CD4-positive, alpha-beta memory T cell (primary cell): ENCODE measurements at regions not wholly inside any gene's neighbourhood (a gene's known extent, or its start where the extent isn't known, plus 50 kb on each side); places are given as distances from the start of the nearest gene placed in this dataset.

Experiments
- CTCF ChIA-PET: fragments of 350-600 bp; sonication (Branson Sonifier 250); formaldehyde crosslinking; loops from one replicate; lab custom pipeline; 2021; ENCODE audit warnings: inconsistent platforms; ENCODE audit not compliant: partially characterized antibody; lab: Charles Lee
- POLR2A ChIA-PET: fragments of 350-600 bp; sonication (Branson Sonifier 250); formaldehyde crosslinking; loops from one replicate; lab custom pipeline; 2021; ENCODE audit not compliant: partially characterized antibody; lab: Charles Lee
- DNase-seq, 5 donors: peaks; one replicate each; pipeline versions ENCODE4 v3.0.0 to v3.0.0-alpha.2; 2020 to 2022; ENCODE audit warnings: mixed read lengths in 1 of 5
- H3K27ac ChIP-seq: one replicate; pipeline ENCODE4 v1.7.0; 2013; ENCODE audit warnings: low read depth, low read length
- H3K27me3 ChIP-seq: 2 replicates; pipeline ENCODE4 v1.7.0; 2013; ENCODE audit warnings: mild to moderate bottlenecking, low read length, moderate library complexity; ENCODE audit not compliant: insufficient read depth
- H3K36me3 ChIP-seq: 2 replicates; pipeline ENCODE4 v1.7.0; 2013; ENCODE audit warnings: mild to moderate bottlenecking, low read length, moderate library complexity; ENCODE audit not compliant: insufficient read depth
- H3K4me1 ChIP-seq: 2 replicates; pipeline ENCODE4 v1.7.0; 2013; ENCODE audit warnings: mild to moderate bottlenecking, low read length, moderate library complexity; ENCODE audit not compliant: insufficient read depth
- H3K4me3 ChIP-seq, 2 donors: one replicate each; pipeline ENCODE4 v1.7.0; 2013; ENCODE audit warnings: low read length in 2 of 2, mild to moderate bottlenecking in 1 of 2
- H3K9me3 ChIP-seq, 2 donors: one replicate each; pipeline ENCODE4 v1.7.0; 2013; ENCODE audit warnings: low read length in 2 of 2, control low read depth in 1 of 2; ENCODE audit not compliant: control insufficient read depth in 1 of 2
- H3K27ac Mint-ChIP-seq, 7 donors: one replicate each; pipeline ENCODE4 v1.8.0; 2020 to 2021; ENCODE audit warnings: mixed read lengths in 7 of 7, mild to moderate bottlenecking in 6 of 7, inconsistent platforms in 3 of 7, moderate library complexity in 3 of 7
- H3K27me3 Mint-ChIP-seq, 2 donors: one replicate each; pipeline ENCODE4 v1.8.0; 2020 to 2021; ENCODE audit warnings: mixed read lengths in 2 of 2
- H3K36me3 Mint-ChIP-seq, 2 donors: one replicate each; pipeline ENCODE4 v1.8.0; 2020 to 2021; ENCODE audit warnings: mixed read lengths in 2 of 2, inconsistent platforms in 1 of 2, mild to moderate bottlenecking in 1 of 2
- H3K4me1 Mint-ChIP-seq, 4 donors: one replicate each; pipeline ENCODE4 v1.8.0; 2020 to 2021; ENCODE audit warnings: mixed read lengths in 4 of 4, mild to moderate bottlenecking in 1 of 4
- H3K4me3 Mint-ChIP-seq, 8 donors: one replicate each; pipeline ENCODE4 v1.8.0; 2020 to 2021; ENCODE audit warnings: mixed read lengths in 8 of 8, mild to moderate bottlenecking in 7 of 8, moderate library complexity in 6 of 8, inconsistent platforms in 3 of 8
- H3K9me3 Mint-ChIP-seq, 8 donors: one replicate each; pipeline ENCODE4 v1.8.0; 2020 to 2021; ENCODE audit warnings: mixed read lengths in 8 of 8, mild to moderate bottlenecking in 5 of 8, inconsistent platforms in 3 of 8, moderate library complexity in 1 of 8
- intact Hi-C: fragments of 100-400 bp; cut with micrococcal nuclease; formaldehyde crosslinking; loops from one replicate; pipeline ENCODE4 v1.15.1; 2023

DNA sequence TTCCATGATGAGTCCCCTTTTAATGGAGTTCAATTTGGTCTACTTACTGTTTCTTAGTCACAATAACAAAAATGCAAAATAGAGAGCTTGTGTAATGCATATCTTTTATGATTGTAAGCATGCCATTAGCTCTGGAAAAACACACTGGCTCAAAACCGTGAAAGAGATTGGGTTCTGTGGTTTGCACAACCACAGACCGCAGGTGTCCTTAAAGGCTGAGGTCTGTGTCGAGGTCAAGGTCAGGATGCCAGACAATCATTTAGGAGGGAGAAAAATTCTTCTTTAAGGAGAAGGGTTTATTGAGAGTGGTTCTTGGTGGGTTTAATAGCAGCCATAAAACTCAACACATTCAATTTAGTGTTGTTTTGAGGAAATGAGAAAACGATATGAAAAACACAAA is 487.2 kb downstream of the GALR1 start:
- H3K36me3 Mint-ChIP-seq = no peaks in the 10 kb centered on the region
- ChIA-PET POLR2A (no interaction called here), CTCF (no interaction called here)
- no peak for DNase-seq
- intact Hi-C loops = no loop called here
- no peaks in the 10 kb centered on the region for H3K4me1 Mint-ChIP-seq
- no peaks in the 10 kb centered on the region for H3K36me3 ChIP-seq
- no peak overlapping the region for H3K4me3 ChIP-seq
- H3K9me3 Mint-ChIP-seq = no peaks in the 10 kb centered on the region
- H3K4me3 Mint-ChIP-seq = no peak overlapping the region
- H3K9me3 ChIP-seq = no peaks in the 10 kb centered on the region
- peaks cover 7 to 9% of the 10 kb centered on the region in 2 donors for H3K27me3 Mint-ChIP-seq
- H3K4me1 ChIP-seq = no peaks in the 10 kb centered on the region
- H3K27me3 ChIP-seq = no peaks in the 10 kb centered on the region
- no peak overlapping the region for H3K27ac ChIP-seq
- H3K27ac Mint-ChIP-seq = no peak overlapping the region

DNA sequence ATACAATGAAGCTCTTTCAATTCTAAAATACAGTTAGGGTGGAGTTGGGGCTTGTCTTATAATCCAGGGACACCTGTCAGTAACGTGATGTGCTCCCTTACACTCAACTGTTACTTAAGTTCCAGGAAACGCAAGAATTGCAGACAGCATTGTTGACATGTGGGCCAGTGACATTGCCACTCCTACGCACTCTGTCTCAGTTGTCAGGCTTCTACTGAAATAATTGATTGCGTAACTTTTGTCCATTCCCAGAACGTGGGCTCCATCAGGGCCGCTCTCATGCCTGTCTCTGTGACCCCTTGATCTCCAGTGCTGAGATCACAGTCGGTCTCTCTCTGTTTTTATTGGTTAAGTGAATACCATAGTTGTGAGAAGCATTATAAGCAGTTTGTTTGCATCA is 487.8 kb downstream of the GALR1 start:
- Mint-ChIP-seq H3K4me3 (no peak overlapping the region), H3K27me3 (peaks cover 7 to 9% of the 10 kb centered on the region in 2 donors), H3K36me3 (no peaks in the 10 kb centered on the region), H3K9me3 (no peaks in the 10 kb centered on the region), H3K4me1 (no peaks in the 10 kb centered on the region), H3K27ac (no peak overlapping the region)
- Histone ChIP-seq H3K36me3 (no peaks in the 10 kb centered on the region), H3K9me3 (no peaks in the 10 kb centered on the region), H3K4me3 (no peak overlapping the region), H3K27ac (no peak overlapping the region), H3K4me1 (no peaks in the 10 kb centered on the region), H3K27me3 (no peaks in the 10 kb centered on the region)
- POLR2A ChIA-PET = no interaction called here
- intact Hi-C loops = no loop called here
- CTCF ChIA-PET = no interaction called here
- DNase-seq = no peak

DNA sequence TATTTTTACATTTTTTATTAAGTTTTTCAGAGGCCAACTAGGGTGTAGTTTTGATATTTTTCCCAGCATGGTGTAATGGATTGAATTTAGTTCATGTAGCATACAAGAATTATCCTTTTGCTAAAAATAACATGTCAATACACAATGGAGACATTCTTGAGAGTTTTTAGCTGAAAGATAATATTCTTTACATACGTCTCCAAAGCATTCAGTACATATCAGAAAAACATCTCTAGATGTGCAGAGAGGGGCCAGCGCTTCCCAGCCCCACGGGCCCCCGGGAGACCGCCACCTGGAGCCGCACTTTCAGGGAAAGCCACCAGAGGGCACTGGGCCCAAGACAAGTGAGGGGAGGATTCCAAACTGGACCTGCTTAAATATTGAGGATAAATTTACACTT is 499.4 kb downstream of the GALR1 start:
- CTCF ChIA-PET = no interaction called here
- no peaks in the 10 kb centered on the region for H3K27me3 ChIP-seq
- H3K4me1 ChIP-seq = no peaks in the 10 kb centered on the region
- H3K9me3 ChIP-seq = no peaks in the 10 kb centered on the region
- H3K9me3 Mint-ChIP-seq = peaks cover 0 to 2% (median 0%) of the 10 kb centered on the region in 8 donors
- H3K36me3 ChIP-seq = no peaks in the 10 kb centered on the region
- peaks cover 1 to 8% of the 10 kb centered on the region in 2 donors for H3K27me3 Mint-ChIP-seq
- intact Hi-C loops = no loop called here
- H3K27ac ChIP-seq = no peak overlapping the region
- H3K4me3 ChIP-seq = no peak overlapping the region
- no peak overlapping the region for H3K4me3 Mint-ChIP-seq
- no peaks in the 10 kb centered on the region for H3K36me3 Mint-ChIP-seq
- no peak overlapping the region for H3K27ac Mint-ChIP-seq
- POLR2A ChIA-PET = no interaction called here
- H3K4me1 Mint-ChIP-seq = no peaks in the 10 kb centered on the region
- DNase-seq = no peak

DNA sequence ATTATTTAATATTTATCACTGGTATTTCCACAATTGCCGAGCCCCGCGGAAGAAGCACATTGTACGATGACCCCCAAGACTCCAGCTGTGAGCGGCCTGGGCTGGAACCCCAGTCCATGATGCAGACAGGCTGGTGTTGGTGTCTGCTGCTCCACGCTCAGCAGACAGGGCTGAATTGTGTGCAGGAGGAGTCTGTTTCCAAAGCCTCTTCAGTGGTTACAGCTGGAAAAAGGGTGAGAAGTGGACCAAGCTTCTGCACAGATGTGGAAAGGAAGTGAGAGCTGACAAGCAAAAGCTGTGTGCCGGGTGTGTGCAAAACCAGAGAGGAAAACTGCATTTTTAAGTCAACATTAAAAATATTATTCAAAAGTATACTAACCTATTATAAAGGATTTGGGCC is 500.4 kb downstream of the GALR1 start:
- Mint-ChIP-seq H3K9me3 (peaks cover 0 to 2% (median 0%) of the 10 kb centered on the region in 8 donors), H3K4me1 (no peaks in the 10 kb centered on the region), H3K36me3 (no peaks in the 10 kb centered on the region), H3K27me3 (peaks cover 1 to 8% of the 10 kb centered on the region in 2 donors), H3K27ac (no peak overlapping the region), H3K4me3 (no peak overlapping the region)
- no peaks in the 10 kb centered on the region for H3K4me1 ChIP-seq
- intact Hi-C loops = no loop called here
- no peaks in the 10 kb centered on the region for H3K9me3 ChIP-seq
- H3K36me3 ChIP-seq = no peaks in the 10 kb centered on the region
- no peaks in the 10 kb centered on the region for H3K27me3 ChIP-seq
- H3K4me3 ChIP-seq = no peak overlapping the region
- POLR2A ChIA-PET = no interaction called here
- DNase-seq = no peak
- H3K27ac ChIP-seq = no peak overlapping the region
- CTCF ChIA-PET = interaction anchor here (1.6 kb wide), 1 partner anchor 15 kb away, joined by 3 read pairs; no protein-coding TSS in a partner anchor

DNA sequence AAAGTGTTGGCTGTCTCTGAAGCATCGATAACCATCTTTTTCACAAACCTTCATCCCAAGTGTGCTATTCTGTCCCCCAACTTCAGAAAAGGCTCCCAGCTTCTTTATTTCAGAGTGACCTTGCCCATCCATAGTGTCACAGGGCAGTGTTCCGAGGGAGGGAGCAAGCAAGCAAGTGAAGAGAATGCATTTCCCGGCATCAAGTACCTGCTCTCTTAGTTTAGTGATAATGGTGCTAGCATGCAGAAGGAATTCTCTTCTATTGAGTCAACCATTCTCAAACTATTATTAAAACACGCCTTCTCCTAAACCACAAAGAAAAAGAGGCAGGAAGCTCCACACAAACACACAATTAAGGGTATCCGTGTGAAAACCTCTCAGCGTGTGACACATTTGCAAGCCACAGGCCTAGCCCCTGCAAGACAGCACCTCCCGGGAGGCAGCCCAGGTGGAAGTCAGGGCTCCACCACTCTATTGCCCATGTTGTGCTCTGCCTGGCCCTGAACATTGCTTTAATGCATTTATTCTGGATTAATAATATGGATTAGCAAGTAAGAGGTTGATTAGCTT is 504.9 kb downstream of the GALR1 start:
- Mint-ChIP-seq H3K4me1 (no peaks in the 10 kb centered on the region), H3K4me3 (no peak overlapping the region), H3K27ac (no peak overlapping the region), H3K36me3 (no peaks in the 10 kb centered on the region), H3K27me3 (peaks cover 1 to 5% of the 10 kb centered on the region in 2 donors), H3K9me3 (peaks cover 0 to 2% (median 0%) of the 10 kb centered on the region in 8 donors)
- ChIA-PET POLR2A (no interaction called here), CTCF (no interaction called here)
- Histone ChIP-seq H3K27me3 (no peaks in the 10 kb centered on the region), H3K4me1 (no peaks in the 10 kb centered on the region), H3K4me3 (no peak overlapping the region), H3K36me3 (no peaks in the 10 kb centered on the region), H3K9me3 (no peaks in the 10 kb centered on the region), H3K27ac (no peak overlapping the region)
- no peak for DNase-seq
- intact Hi-C loops = no loop called here

DNA sequence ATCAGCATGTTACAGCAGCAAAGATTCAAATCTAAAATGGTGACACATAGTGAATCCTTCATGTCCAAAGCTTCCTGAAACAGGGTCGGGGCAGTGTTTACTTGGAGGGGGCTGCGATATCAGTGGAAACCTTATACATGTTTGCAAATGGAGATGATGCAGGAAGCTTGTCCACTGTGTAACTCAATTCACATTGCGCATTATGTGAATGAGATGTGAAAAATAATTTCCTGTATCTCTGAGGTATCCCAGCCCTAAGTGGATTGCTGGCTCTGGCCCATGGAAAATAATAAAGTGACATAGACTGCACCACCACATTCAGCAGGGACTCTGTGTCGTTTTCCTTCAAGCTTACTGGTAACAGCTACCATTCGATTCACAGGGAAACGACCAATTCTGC is 505.5 kb downstream of the GALR1 start:
- peaks cover 0 to 2% (median 0%) of the 10 kb centered on the region in 8 donors for H3K9me3 Mint-ChIP-seq
- DNase-seq = no peak
- Histone ChIP-seq H3K4me1 (no peaks in the 10 kb centered on the region), H3K27me3 (no peaks in the 10 kb centered on the region), H3K9me3 (no peaks in the 10 kb centered on the region), H3K36me3 (no peaks in the 10 kb centered on the region), H3K4me3 (no peak overlapping the region), H3K27ac (no peak overlapping the region)
- H3K36me3 Mint-ChIP-seq = no peaks in the 10 kb centered on the region
- intact Hi-C loops = no loop called here
- no peaks in the 10 kb centered on the region for H3K4me1 Mint-ChIP-seq
- H3K4me3 Mint-ChIP-seq = no peak overlapping the region
- POLR2A ChIA-PET = no interaction called here
- no peak overlapping the region for H3K27ac Mint-ChIP-seq
- peaks cover 1 to 11% of the 10 kb centered on the region in 2 donors for H3K27me3 Mint-ChIP-seq
- CTCF ChIA-PET = no interaction called here

DNA sequence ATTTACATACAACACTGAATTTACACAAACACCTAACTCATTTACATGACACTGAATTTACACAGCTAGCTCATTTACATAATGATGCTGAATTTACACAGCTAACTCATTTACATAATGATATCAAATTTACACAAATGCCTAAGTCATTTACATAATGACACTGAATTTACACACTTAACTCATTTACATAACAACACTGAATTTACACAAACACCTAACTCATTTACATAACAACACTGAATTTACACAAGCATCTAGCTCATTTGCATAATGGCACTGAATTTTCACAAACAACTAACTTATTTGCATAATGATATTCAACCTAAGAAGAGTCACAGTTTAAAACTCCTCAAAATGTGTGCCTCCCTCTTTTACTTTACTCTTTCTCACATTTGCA is 511.7 kb downstream of the GALR1 start:
- Histone ChIP-seq H3K9me3 (no peaks in the 10 kb centered on the region), H3K4me3 (no peak overlapping the region), H3K4me1 (no peaks in the 10 kb centered on the region), H3K27me3 (no peaks in the 10 kb centered on the region), H3K27ac (no peak overlapping the region), H3K36me3 (no peaks in the 10 kb centered on the region)
- H3K9me3 Mint-ChIP-seq = peaks cover 0 to 3% (median 0%) of the 10 kb centered on the region in 8 donors
- H3K27me3 Mint-ChIP-seq = peaks cover 12 to 17% of the 10 kb centered on the region in 2 donors
- ChIA-PET POLR2A (no interaction called here), CTCF (no interaction called here)
- DNase-seq = no peak
- H3K27ac Mint-ChIP-seq = no peak overlapping the region
- H3K4me3 Mint-ChIP-seq = no peak overlapping the region
- intact Hi-C loops = no loop called here
- no peaks in the 10 kb centered on the region for H3K36me3 Mint-ChIP-seq
- H3K4me1 Mint-ChIP-seq = peaks cover 0 to 3% (median under 1%) of the 10 kb centered on the region in 4 donors
